ENCODE measurements at regions not wholly inside any gene's neighbourhood (a gene's known extent, or its start where the extent isn't known, plus 50 kb on each side); places are given as distances from the start of the nearest gene placed in this dataset.
"Not testable (repeated sequence)": the region's sequence is repeated elsewhere in the genome, so short reads cannot be mapped to it uniquely, and the experiment has no call there.

GRCh38 chr2:234556848-234557573 lies 60.1 kb upstream of the ARL4C start:
- no peak for DNase-seq
- no peaks in the 10 kb centered on the region for H3K4me1 ChIP-seq
- 87 to 93% (median 91%) methylated on average over 5 of the region's 5 CpGs for WGBS, 4 donors
- TF ChIP-seq, protein P1, sequence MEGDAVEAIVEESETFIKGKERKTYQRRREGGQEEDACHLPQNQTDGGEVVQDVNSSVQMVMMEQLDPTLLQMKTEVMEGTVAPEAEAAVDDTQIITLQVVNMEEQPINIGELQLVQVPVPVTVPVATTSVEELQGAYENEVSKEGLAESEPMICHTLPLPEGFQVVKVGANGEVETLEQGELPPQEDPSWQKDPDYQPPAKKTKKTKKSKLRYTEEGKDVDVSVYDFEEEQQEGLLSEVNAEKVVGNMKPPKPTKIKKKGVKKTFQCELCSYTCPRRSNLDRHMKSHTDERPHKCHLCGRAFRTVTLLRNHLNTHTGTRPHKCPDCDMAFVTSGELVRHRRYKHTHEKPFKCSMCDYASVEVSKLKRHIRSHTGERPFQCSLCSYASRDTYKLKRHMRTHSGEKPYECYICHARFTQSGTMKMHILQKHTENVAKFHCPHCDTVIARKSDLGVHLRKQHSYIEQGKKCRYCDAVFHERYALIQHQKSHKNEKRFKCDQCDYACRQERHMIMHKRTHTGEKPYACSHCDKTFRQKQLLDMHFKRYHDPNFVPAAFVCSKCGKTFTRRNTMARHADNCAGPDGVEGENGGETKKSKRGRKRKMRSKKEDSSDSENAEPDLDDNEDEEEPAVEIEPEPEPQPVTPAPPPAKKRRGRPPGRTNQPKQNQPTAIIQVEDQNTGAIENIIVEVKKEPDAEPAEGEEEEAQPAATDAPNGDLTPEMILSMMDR (IDR thresholded peaks at IDR 0.05): no peak
- no peak for TF ChIP-seq POLR2A (IDR thresholded peaks at IDR 0.05)
- intact Hi-C loops (cut with DNase I): loop anchor here in 2 of 10 donors (10.0 kb wide), 2 partner anchors 318 to 328 kb away; no protein-coding TSS in a partner anchor
- no peak overlapping the region for H3K4me3 ChIP-seq
- no peaks in the 10 kb centered on the region for H3K27me3 ChIP-seq
- no peaks in the 10 kb centered on the region for H3K36me3 ChIP-seq
- peaks cover 0 to 4% (median 0%) of the 10 kb centered on the region in 12 donors for H3K9me3 ChIP-seq
- no peak for ATAC-seq
- no peak overlapping the region for H3K27ac ChIP-seq

DNA sequence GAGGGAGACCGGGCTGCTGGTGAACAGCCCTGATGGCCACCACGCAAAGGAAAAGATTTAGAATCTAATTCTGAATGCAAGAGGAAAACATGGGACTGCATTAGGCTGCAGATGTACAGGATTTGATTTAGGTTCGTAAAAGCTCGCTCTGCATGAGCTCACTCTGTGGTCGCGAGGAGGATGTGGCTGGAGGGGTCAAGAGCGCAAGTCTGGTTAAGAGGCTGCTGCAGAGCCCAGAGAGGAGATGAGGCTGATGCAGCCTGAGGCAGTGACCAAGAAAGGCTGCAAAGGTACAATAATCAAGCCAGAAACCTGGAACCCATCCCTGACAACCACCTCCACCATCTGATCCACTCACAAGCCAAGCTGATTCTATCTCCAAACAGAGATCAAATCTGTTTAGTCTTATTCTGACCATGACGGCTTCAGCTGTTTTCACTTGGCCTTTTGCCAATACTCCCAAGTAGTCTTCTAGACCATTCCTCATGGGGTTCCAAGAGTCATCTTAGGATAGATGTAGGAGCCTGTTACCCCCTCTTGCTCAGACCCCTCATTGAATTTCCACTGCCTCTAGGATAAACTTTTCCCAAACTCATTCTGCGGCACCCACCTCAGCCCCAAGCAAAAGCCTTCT lies 58.9 kb upstream of the ARL4C start:
- no peak for DNase-seq
- no peak for TF ChIP-seq POLR2A (IDR thresholded peaks at IDR 0.05)
- TF ChIP-seq, protein P1 (IDR thresholded peaks at IDR 0.05): no peak
- intact Hi-C loops (cut with DNase I): loop anchor here in 2 of 10 donors (10.0 kb wide), 2 partner anchors 319 to 329 kb away; no protein-coding TSS in a partner anchor

DNA sequence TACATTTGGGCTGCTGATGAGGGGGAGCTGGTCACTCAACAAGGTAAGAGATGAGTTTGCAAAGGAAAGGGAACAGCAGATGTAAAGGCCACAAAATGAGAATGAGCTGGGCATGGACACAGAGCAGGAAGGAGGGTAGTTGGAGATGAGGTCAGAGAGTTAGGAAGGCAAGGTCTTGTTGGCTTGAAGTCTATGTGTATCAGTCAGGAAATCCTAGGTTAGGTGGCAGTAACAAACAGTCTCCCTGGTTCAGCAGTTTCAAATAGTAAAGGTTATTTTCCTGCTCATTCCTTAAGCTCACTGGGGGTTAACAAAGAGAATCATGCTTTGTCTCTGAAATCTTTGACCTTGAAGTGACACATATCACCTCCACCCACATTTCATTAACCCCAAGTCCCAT lies 58.3 kb upstream of the ARL4C start:
- peaks cover 0 to 2% (median 0%) of the 10 kb centered on the region in 9 donors for H3K27me3 ChIP-seq
- intact Hi-C loops (cut with DNase I): loop anchor here in 2 of 10 donors (10.0 kb wide), 2 partner anchors 320 to 330 kb away; no protein-coding TSS in a partner anchor
- no peak for DNase-seq
- ATAC-seq: no peak
- peaks cover 0 to 4% (median 0%) of the 10 kb centered on the region in 12 donors for H3K9me3 ChIP-seq
- no peaks in the 10 kb centered on the region for H3K36me3 ChIP-seq
- H3K4me3 ChIP-seq: no peak overlapping the region
- TF ChIP-seq POLR2A (IDR thresholded peaks at IDR 0.05): no peak
- TF ChIP-seq, protein P1 (IDR thresholded peaks at IDR 0.05): no peak
- no peak overlapping the region for H3K27ac ChIP-seq
- no peaks in the 10 kb centered on the region for H3K4me1 ChIP-seq

More for the DNA sequence above, 58.9 kb upstream of the ARL4C start:
- ATAC-seq: no peak
- H3K4me1 ChIP-seq: no peaks in the 10 kb centered on the region
- WGBS, 4 donors: 80 to 94% (median 86%) methylated on average over 9 of the region's 9 CpGs
- H3K9me3 ChIP-seq: peaks cover 0 to 4% (median 0%) of the 10 kb centered on the region in 12 donors
- H3K4me3 ChIP-seq: no peak overlapping the region
- no peak overlapping the region for H3K27ac ChIP-seq
- H3K27me3 ChIP-seq: no peaks in the 10 kb centered on the region
- no peaks in the 10 kb centered on the region for H3K36me3 ChIP-seq

DNA sequence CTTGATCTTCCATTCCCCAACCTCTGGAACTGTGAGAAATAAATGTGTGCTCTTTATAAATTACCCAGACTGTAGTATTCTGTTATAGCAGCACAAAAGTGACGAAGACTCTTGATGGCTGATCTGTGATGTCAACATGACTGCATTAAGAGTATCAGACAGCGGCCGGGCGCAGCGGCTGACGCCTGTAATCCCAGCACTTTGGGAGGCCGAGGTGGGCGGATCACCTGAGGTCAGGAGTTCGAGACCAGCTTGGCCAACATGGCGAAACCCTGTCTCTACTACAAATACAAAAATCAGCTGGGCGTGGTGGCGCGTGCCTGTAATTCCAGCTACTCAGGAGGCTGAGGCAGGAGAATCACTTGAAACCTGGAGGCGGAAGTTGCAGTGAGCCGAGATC lies 56.3 kb upstream of the ARL4C start:
- not testable (repeated sequence) for H3K4me3 ChIP-seq, DNase-seq, ATAC-seq, H3K9me3 ChIP-seq, H3K27ac ChIP-seq, H3K27me3 ChIP-seq, H3K36me3 ChIP-seq, H3K4me1 ChIP-seq
- WGBS, 4 donors: 94 to 98% (median 96%) methylated on average over 15 of the region's 15 CpGs
- intact Hi-C loops (cut with DNase I): loop anchor here in 5 of 10 donors (5.0 to 10.0 kb wide), 6 partner anchors 322 to 689 kb away; no protein-coding TSS in a partner anchor

All from heart left ventricle (tissue), 16 donors.